H1 (cell line): ENCODE measurements at regions not wholly inside any gene's neighbourhood (a gene's known extent, or its start where the extent isn't known, plus 50 kb on each side); places are given as distances from the start of the nearest gene placed in this dataset.

Experiments used
- BCL11A ChIP-seq, 2 experiments: IDR thresholded peaks; one replicate each; pipeline ENCODE4 v1.6.1; 2011; ENCODE audit warnings: low read depth in 2 of 2, low read length in 2 of 2, mild to moderate bottlenecking in 2 of 2
- CHD2 ChIP-seq: IDR thresholded peaks from 2 replicates; pipeline ENCODE4 v1.6.1; 2012; ENCODE audit warnings: low read length, improper control_type of control experiment
- CHD7 ChIP-seq: fragments of 300-600 bp; sonication (generic); IDR thresholded peaks from 2 replicates; pipeline ENCODE4 v1.7.1; 2012; ENCODE audit warnings: low read length, moderate library complexity, mild to moderate bottlenecking, inconsistent platforms; ENCODE audit not compliant: insufficient replicate concordance
- CTCF ChIP-seq, 3 experiments: IDR thresholded peaks; 1 replicate in 2 of 3; 2 replicates in 1 of 3; pipeline versions ENCODE4 v1.5.1 to v1.6.1; 2011; ENCODE audit warnings: low read length in 3 of 3, mild to moderate bottlenecking in 3 of 3, inconsistent platforms in 2 of 3, low read depth in 1 of 3, moderate library complexity in 1 of 3; ENCODE audit not compliant: insufficient read depth in 1 of 3; ENCODE audit errors: control extremely low read depth in 1 of 3
- EGR1 ChIP-seq: IDR thresholded peaks from 2 replicates; pipeline ENCODE4 v1.6.1; 2011; ENCODE audit warnings: low read depth, low read length, borderline replicate concordance
- GABPA ChIP-seq: IDR thresholded peaks from 2 replicates; pipeline ENCODE4 v1.6.1; 2011; ENCODE audit warnings: mild to moderate bottlenecking, low read length, moderate library complexity, borderline replicate concordance; ENCODE audit not compliant: insufficient read depth
- HDAC6 ChIP-seq: IDR thresholded peaks from one replicate; pipeline ENCODE4 v1.7.1; 2012; ENCODE audit warnings: low read depth, mild to moderate bottlenecking, inconsistent platforms, low read length, moderate library complexity
- POLR2AphosphoS5 ChIP-seq: IDR thresholded peaks from 2 replicates; pipeline ENCODE4 v1.6.1; 2011; ENCODE audit warnings: low read depth, low read length
- SAP30 ChIP-seq: fragments of 300-600 bp; sonication (generic); IDR thresholded peaks from 2 replicates; pipeline ENCODE4 v1.7.1; 2012; ENCODE audit warnings: low read length, moderate library complexity, mild to moderate bottlenecking, inconsistent platforms; ENCODE audit not compliant: insufficient read depth, insufficient replicate concordance
- TAF7 ChIP-seq: optimal IDR thresholded peaks from 2 replicates; pipeline ENCODE3; 2011; ENCODE audit warnings: low read depth, mild to moderate bottlenecking, inconsistent platforms, low read length, moderate library complexity, borderline replicate concordance

- TF ChIP-seq CHD7 (no peak), POLR2AphosphoS5 (no peak), BCL11A (IDR thresholded peaks at IDR 0.05; ENCODE audit: low read depth in 2 of 2, low read length in 2 of 2) (no peak), TAF7 (no peak), EGR1 (no peak), CHD2 (no peak), HDAC6 (no peak), SAP30 (no peak), CTCF (IDR thresholded peaks at IDR 0.05; ENCODE audit: control extremely low read depth in 1 of 3, insufficient read depth in 1 of 3, low read depth in 1 of 3, low read length in 3 of 3) (no peak), GABPA (no peak)
Measured at GRCh38 chr18:73733376-73733775, 414.3 kb downstream of the FBXO15 start (continued).
